HG03565 (cell line): ENCODE measurements at regions not wholly inside any gene's neighbourhood (a gene's known extent, or its start where the extent isn't known, plus 50 kb on each side); places are given as distances from the start of the nearest gene placed in this dataset.

Source experiments
- ATAC-seq: cut with Tn5 transposase; IDR thresholded peaks from one replicate; pipeline ENCODE4 v1.9.1; 2021; ENCODE audit warnings: mild to moderate bottlenecking, moderate library complexity; ENCODE audit not compliant: unreplicated experiment

- no peak for ATAC-seq
Observed at GRCh38 chr17:52294301-52294700, 135.8 kb upstream of the CA10 start.

- ATAC-seq = no peak
Observed at GRCh38 chr17:52287611-52288010, 129.1 kb upstream of the CA10 start.

DNA sequence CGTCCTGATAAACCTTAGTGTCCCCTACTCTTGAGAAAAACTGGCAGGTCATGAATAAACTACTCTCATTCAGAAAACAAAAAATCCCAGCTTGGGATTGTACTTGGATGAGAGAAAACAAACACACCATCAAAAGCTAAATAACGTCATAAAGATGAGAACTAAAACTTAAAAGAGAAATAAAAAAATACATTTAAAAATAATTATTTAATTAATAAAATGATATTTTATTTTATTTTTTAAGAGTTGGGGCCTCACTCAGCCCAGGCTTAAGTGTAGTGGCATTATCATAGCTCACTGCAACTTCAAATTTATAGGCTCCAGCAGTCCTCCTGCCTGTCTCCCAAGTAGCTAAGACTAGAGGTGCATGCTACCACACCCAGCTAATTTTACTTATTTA, 125.4 kb upstream of the CA10 start:
- ATAC-seq = no peak

GRCh38 chr17:52276381-52277008, 118.0 kb upstream of the CA10 start:
- no peak for ATAC-seq

GRCh38 chr17:52271781-52272180, 113.3 kb upstream of the CA10 start:
- no peak for ATAC-seq

GRCh38 chr17:52255347-52255746, 96.8 kb upstream of the CA10 start:
- no peak for ATAC-seq

GRCh38 chr17:52244689-52245088, 86.2 kb upstream of the CA10 start:
- ATAC-seq = no peak

DNA sequence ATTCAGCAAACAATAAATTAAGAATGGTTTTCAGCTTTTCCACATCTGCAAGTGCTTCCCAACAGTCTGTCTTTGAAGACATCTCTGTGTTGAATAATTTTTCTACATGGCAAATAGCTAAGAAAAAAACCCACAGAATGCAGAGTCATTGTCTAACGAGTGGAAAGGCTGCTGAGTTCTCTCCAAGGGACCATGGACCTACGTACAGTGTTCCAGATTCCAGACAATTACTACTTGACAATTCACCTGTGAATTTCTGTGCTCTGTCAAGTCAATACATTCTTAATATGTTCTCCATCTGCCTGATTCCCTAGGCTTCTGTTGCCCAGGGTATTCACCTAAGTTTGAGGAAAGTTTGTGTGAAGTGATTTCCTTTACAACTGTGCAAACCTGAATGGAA, 83.8 kb upstream of the CA10 start:
- no peak for ATAC-seq

DNA sequence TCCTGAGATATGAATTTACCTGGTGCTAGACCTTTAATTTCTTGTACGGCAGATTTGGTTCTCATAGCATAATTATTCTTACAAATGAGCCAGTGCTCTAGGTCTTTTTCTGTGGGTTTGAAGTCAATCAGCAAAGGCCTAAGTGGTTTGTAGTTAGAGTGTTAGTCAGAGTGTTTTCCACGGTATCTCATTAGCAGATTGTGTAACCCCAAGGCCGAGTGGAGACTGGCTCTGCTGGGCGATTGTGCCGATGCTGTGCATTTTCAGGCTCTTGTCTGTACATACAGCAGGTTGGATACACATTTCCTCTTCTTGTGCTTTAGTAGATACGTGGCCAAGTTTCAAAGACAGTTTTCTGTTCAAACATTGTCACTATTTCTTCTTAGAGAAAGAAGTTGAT, 78.6 kb upstream of the CA10 start:
- ATAC-seq = no peak

DNA sequence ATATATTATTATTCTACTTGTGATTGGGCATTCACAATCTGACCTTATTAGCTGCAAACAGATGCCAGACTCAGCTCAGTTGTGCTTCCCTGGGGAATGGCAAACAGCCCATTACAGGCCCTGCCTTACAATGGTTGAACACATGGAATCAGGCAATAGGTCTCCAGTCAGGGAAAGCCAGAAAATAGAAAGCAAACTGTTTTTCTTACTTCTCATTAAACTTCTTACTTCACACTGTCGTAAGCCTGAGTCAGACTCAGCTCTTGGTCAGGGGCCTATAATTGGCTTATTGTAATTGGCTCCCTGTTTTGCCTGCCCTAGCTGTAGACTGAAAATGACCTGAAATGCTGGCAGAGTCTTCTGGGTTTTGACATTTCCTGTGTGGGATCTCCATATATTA, 77.0 kb upstream of the CA10 start:
- ATAC-seq = no peak

DNA sequence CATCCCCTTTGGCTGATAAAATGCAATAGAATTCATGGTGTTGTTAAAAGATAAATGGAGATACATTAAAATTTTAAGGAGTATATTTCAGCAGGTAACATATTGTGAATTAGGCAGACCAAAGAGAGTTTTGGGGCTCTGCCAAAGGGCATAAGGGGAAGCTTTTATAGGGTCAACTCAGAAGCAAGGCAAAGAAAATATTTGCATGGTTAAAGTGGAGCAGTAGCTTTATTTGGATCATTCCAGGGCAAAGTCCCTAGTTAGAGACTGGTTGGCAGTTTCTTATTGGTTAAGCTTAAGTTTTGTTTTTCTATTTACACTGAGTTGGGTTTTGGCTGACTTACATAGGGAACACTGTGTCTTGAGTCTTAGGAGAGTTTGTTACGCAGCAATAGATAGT, 75.1 kb upstream of the CA10 start:
- no peak for ATAC-seq

DNA sequence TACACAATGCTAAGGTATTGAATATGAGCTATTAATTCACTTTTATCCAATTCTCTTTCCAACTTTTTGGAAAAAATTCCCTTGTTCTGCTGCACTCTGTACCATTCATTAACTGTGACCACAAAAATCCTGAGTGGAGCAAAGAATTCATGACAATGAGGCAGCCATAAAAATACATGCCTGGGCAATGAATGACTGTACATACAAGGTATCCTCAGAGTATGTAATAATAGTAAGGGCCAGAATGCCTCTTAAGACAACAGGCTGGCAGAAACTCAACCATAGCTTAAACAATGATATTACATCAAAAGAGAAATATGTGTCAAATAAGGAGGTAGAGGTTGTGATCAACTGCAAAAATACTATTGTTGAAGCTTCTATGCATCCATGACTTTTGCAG, 74.7 kb upstream of the CA10 start:
- no peak for ATAC-seq

DNA sequence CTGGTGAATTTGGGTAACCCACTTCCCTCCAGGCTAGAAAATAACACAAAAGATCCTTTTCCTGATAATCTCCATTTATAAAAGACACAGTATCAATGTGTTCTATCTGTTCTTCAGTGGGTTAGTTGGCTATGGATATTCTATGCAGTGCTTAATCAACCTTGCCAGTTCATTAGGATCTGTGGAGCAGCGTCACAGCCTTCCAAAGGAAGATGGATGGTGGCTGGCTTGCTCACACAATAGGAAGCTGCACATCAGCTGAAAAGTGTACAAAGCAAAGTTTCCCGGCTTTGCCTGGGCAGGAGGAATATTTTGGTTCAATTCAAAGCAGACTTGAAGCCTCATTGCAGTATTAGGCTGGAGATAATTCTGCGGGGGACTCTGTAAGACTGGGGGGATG, 70.3 kb upstream of the CA10 start:
- no peak for ATAC-seq

GRCh38 chr17:52227926-52228325, 69.4 kb upstream of the CA10 start:
- no peak for ATAC-seq

DNA sequence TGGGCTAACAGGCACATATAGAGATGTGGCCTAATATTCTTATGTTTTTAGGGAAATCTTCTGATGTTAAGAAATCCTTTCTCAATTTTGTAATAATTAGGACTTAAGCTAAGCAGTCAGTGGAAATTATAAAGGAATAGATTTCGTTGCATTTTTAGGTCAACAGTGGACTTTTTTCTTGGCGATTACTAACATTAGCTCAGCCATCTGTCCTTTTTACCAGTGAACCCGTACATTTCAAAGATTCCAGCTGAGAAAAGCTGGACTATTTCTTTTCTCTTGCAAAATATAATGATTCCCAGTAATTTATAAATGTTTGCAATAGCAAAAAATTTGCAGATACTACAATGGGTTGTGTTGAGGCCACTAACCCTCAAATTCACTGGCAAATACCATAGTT, 54.9 kb upstream of the CA10 start:
- no peak for ATAC-seq

- ATAC-seq = no peak
Observed at GRCh38 chr17:52212851-52213250, 54.3 kb upstream of the CA10 start.

- ATAC-seq = no peak
Observed at GRCh38 chr17:52209507-52209906, 51.0 kb upstream of the CA10 start.
